Gastroesophageal sphincter (tissue), 4 donors: ENCODE measurements at regions not wholly inside any gene's neighbourhood (a gene's known extent, or its start where the extent isn't known, plus 50 kb on each side); places are given as distances from the start of the nearest gene placed in this dataset.
"Not testable (repeated sequence)": the region's sequence is repeated elsewhere in the genome, so short reads cannot be mapped to it uniquely, and the experiment has no call there.

Source experiments
- ATAC-seq: fragments of 150-250 bp; one replicate; pipeline ENCODE4 v1.9.1; 2016; ENCODE audit warnings: mild to moderate bottlenecking, moderate library complexity
- H3K27ac ChIP-seq, 4 donors: fragments of 200-600 bp; sonication (generic) in 3 of 4; 1 replicate in 3 of 4; 2 replicates in 1 of 4; pipeline ENCODE4 v1.5.1; 2016 to 2019
- H3K27me3 ChIP-seq: fragments of 200-600 bp; sonication (generic); one replicate; pipeline ENCODE4 v1.5.1; 2019
- H3K36me3 ChIP-seq, 2 donors: fragments of 200-600 bp; sonication (generic); one replicate each; pipeline ENCODE4 v1.5.1; 2019; ENCODE audit warnings: control low read depth in 1 of 2
- H3K4me1 ChIP-seq, 3 donors: fragments of 200-600 bp; sonication (generic); 1 replicate in 2 of 3; 2 replicates in 1 of 3; pipeline ENCODE4 v1.5.1; 2016 to 2019; ENCODE audit warnings: control low read depth in 2 of 3
- H3K4me3 ChIP-seq, 2 donors: fragments of 200-600 bp; sonication (generic); one replicate each; pipeline ENCODE4 v1.5.1; 2019; ENCODE audit warnings: mild to moderate bottlenecking in 1 of 2, moderate library complexity in 1 of 2
- H3K9me3 ChIP-seq, 3 donors: fragments of 200-600 bp; sonication (generic); one replicate each; pipeline ENCODE4 v1.5.1; 2017 to 2019; ENCODE audit warnings: control low read depth in 2 of 3
- EP300 ChIP-seq: sonication (generic); formaldehyde crosslinking; IDR thresholded peaks from one replicate; pipeline ENCODE4 v1.6.1; 2017; ENCODE audit warnings: antibody characterized with exemption, mild to moderate bottlenecking
- POLR2A ChIP-seq, 2 donors: fragments of 450-650 bp; IDR thresholded peaks; one replicate each; pipeline ENCODE4 v1.6.1; 2017; ENCODE audit warnings: antibody characterized with exemption in 2 of 2, mild to moderate bottlenecking in 2 of 2, moderate library complexity in 1 of 2
- POLR2AphosphoS5 ChIP-seq: sonication (generic); formaldehyde crosslinking; IDR thresholded peaks from one replicate; pipeline ENCODE4 v1.6.1; 2017; ENCODE audit warnings: antibody characterized with exemption
- WGBS, 2 donors: methylation state at CpG; one replicate each; pipeline ENCODE4 v1.1.5; 2018; ENCODE audit warnings: low coverage in 1 of 2; 5-methylcytosine and 5-hydroxymethylcytosine counted together
- TF ChIP-seq, protein P1 (sequence below), 4 experiments: fragments of 200-600 bp in 2 of 4; fragments of 450-650 bp in 2 of 4; sonication (generic) in 1 of 4; IDR thresholded peaks; one replicate each; pipeline ENCODE4 v1.5.1; 2017 to 2019; ENCODE audit warnings: antibody characterized with exemption in 4 of 4, mild to moderate bottlenecking in 2 of 4, moderate library complexity in 2 of 4

DNA sequence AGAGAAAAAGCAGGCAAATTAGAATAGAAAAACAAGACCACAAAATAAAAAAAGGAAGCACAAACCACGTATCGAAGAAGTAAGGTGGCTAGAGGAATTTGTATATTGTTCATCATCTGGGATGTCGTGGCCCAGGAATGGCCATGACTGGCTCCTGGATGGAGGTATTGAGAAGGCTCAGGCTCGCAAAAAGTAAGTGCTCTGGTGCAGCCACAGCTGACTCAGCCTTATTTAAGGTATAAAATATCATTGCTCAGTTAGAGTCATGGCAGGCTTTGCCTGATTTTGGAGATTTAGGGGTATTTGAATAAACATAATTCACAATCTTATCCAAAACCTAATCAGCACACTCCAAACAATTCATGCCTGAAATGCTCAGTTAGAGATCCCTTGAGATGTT lies 78.4 kb upstream of the FANCL start:
- no peak overlapping the region for H3K4me3 ChIP-seq
- H3K4me1 ChIP-seq: no peaks in the 10 kb centered on the region
- no peak overlapping the region for H3K27ac ChIP-seq
- H3K9me3 ChIP-seq: no peaks in the 10 kb centered on the region
- 68 to 72% methylated on average over 3 to 4 of the region's 4 CpGs for WGBS, 2 donors
- H3K36me3 ChIP-seq: no peaks in the 10 kb centered on the region
- ATAC-seq: no peak
- no peak for TF ChIP-seq POLR2AphosphoS5
- TF ChIP-seq, protein P1, sequence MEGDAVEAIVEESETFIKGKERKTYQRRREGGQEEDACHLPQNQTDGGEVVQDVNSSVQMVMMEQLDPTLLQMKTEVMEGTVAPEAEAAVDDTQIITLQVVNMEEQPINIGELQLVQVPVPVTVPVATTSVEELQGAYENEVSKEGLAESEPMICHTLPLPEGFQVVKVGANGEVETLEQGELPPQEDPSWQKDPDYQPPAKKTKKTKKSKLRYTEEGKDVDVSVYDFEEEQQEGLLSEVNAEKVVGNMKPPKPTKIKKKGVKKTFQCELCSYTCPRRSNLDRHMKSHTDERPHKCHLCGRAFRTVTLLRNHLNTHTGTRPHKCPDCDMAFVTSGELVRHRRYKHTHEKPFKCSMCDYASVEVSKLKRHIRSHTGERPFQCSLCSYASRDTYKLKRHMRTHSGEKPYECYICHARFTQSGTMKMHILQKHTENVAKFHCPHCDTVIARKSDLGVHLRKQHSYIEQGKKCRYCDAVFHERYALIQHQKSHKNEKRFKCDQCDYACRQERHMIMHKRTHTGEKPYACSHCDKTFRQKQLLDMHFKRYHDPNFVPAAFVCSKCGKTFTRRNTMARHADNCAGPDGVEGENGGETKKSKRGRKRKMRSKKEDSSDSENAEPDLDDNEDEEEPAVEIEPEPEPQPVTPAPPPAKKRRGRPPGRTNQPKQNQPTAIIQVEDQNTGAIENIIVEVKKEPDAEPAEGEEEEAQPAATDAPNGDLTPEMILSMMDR (IDR thresholded peaks at IDR 0.05): no peak
- no peak for TF ChIP-seq POLR2A (IDR thresholded peaks at IDR 0.05)
- no peak for TF ChIP-seq EP300
- no peaks in the 10 kb centered on the region for H3K27me3 ChIP-seq

DNA sequence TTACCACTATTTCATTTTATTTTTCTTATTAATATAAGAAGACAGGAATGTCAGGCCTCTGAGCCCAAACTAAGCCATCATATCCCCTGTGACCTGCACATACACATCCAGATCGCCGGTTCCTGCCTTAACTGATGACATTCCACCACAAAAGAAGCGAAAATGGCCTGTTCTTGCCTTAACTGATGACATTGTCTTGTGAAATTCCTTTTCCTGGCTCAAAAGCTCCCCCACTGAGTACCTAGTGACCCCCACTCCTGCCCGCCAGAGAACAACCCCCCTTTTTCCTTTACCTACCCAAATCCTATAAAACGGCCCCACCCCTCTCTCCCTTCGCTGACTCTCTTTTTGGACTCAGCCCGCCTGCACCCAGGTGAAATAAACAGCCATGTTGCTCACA lies 77.8 kb upstream of the FANCL start:
- H3K9me3 ChIP-seq, H3K27ac ChIP-seq, H3K4me1 ChIP-seq, ATAC-seq, H3K4me3 ChIP-seq, H3K36me3 ChIP-seq, H3K27me3 ChIP-seq: not testable (repeated sequence)
- 59 to 80% methylated on average over 1 to 3 of the region's 7 CpGs for WGBS, 2 donors

DNA sequence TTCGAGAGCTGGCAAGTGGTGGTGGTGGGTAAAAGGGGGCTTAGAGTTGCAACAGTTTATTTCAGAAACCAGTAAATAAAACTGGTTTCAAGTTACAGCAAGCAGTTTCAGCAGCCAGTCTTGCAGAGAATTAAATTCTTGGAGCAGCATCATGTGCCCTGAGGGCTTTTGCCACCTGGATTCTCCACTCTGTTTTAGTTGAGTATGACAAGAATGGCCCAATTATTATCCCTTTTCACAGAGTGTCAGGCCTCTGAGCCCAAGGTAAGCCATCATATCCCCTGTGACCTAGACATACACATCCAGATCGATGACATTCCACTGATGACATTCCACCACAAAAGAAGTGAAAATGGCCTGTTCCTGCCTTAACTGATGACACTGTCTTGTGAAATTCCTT lies 72.8 kb upstream of the FANCL start:
- H3K36me3 ChIP-seq: no peaks in the 10 kb centered on the region
- H3K27me3 ChIP-seq: no peaks in the 10 kb centered on the region
- no peak for TF ChIP-seq POLR2A (IDR thresholded peaks at IDR 0.05)
- TF ChIP-seq EP300: no peak
- TF ChIP-seq, protein P1 (IDR thresholded peaks at IDR 0.05): no peak
- no peak for TF ChIP-seq POLR2AphosphoS5
- no peak overlapping the region for H3K4me3 ChIP-seq
- WGBS, 2 donors: 64 to 100% methylated on average over 1 to 2 of the region's 2 CpGs
- no peak overlapping the region for H3K27ac ChIP-seq
- H3K9me3 ChIP-seq: no peaks in the 10 kb centered on the region
- H3K4me1 ChIP-seq: no peaks in the 10 kb centered on the region
- no peak for ATAC-seq

DNA sequence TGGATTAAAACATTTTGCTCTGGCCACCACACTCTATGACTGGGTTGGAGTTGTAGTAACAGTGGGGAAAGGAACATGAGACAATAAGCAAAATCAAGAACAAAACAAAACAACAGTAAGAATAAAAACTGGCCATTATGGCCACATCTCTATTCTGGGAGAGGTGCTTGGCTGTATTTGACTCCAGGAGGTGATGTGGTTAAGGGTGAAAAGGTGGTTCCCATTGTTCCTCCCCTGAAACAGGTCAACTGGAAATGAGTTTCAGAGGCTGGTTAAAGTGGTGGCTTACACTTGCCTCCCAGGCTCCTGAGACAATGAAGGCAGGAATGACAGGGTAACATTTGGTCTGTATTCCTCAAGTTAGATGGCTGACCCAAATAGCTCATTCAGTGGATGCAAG lies 67.3 kb upstream of the FANCL start:
- Histone ChIP-seq H3K4me1 (no peaks in the 10 kb centered on the region), H3K36me3 (no peaks in the 10 kb centered on the region), H3K4me3 (no peak overlapping the region), H3K27me3 (no peaks in the 10 kb centered on the region), H3K27ac (no peak overlapping the region), H3K9me3 (no peaks in the 10 kb centered on the region)
- TF ChIP-seq, protein P1 (IDR thresholded peaks at IDR 0.05): no peak
- no peak for TF ChIP-seq POLR2A (IDR thresholded peaks at IDR 0.05)
- TF ChIP-seq EP300: no peak
- TF ChIP-seq POLR2AphosphoS5: no peak
- ATAC-seq: no peak

DNA sequence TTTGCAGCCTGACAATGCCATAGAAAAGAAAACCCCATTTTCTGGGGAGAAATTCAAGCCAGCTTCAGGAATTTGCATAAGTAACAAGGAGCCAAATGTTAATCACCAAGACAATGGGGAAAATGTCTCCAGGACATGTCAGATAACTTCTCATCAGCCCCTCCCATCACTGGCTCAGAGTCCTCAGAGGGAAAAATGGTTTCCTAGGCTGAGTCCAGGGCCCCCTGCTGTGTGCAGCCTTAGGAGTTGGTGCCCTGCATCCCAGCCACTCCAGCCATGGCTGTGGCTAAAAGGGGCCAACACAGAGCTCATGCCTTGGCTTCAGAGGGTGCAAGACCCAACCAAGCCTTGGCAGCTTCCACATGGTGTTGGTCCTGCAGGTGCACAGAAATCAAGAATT lies 63.7 kb upstream of the FANCL start:
- no peaks in the 10 kb centered on the region for H3K27me3 ChIP-seq
- H3K4me3 ChIP-seq: no peak overlapping the region
- ATAC-seq: peak; percentile 31
- no peaks in the 10 kb centered on the region for H3K4me1 ChIP-seq
- TF ChIP-seq EP300 (no peak), POLR2AphosphoS5 (no peak), POLR2A (IDR thresholded peaks at IDR 0.05) (no peak)
- TF ChIP-seq, protein P1 (IDR thresholded peaks at IDR 0.05): no peak
- H3K27ac ChIP-seq: no peak overlapping the region
- no peaks in the 10 kb centered on the region for H3K36me3 ChIP-seq
- no peaks in the 10 kb centered on the region for H3K9me3 ChIP-seq

DNA sequence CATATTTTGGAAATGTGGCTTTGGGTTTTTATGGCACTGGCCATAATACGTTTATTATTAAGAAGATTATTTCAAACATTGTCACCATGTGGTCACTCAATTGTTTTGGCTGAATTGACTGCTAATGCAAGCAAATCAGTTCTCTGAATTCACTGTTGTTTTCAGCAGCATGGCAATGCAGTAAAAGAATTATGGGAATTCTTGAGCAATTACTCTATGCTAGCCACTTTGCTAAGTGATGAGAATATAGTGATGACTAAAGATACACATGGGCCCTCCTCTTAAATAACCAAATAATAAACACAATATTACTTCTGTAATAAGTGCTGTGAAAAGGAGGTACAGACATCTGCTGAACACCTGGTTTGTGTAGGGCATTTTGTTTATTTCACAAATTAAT lies 58.0 kb upstream of the FANCL start:
- TF ChIP-seq POLR2A (IDR thresholded peaks at IDR 0.05) (no peak), EP300 (no peak), POLR2AphosphoS5 (no peak)
- TF ChIP-seq, protein P1 (IDR thresholded peaks at IDR 0.05): no peak
- 67 to 70% methylated on average over 1 of the region's 1 CpG for WGBS, 2 donors
- peaks cover 3% of the 10 kb centered on the region for H3K27me3 ChIP-seq
- no peak overlapping the region for H3K27ac ChIP-seq
- H3K9me3 ChIP-seq: no peaks in the 10 kb centered on the region
- no peak overlapping the region for H3K4me3 ChIP-seq
- no peaks in the 10 kb centered on the region for H3K36me3 ChIP-seq
- ATAC-seq: no peak
- no peaks in the 10 kb centered on the region for H3K4me1 ChIP-seq
